NOMO-1 (cell line): ENCODE measurements at regions not wholly inside any gene's neighbourhood (a gene's known extent, or its start where the extent isn't known, plus 50 kb on each side); places are given as distances from the start of the nearest gene placed in this dataset.
"Not testable (repeated sequence)": the region's sequence is repeated elsewhere in the genome, so short reads cannot be mapped to it uniquely, and the experiment has no call there.

Experiments
- DNase-seq, 2 experiments: peaks; one replicate each; lab custom pipeline; 2025; ENCODE audit not compliant: unreplicated experiment in 2 of 2; lab: John Stamatoyannopoulos, UW

GRCh38 chr6:23608931-23609435, 517.0 kb upstream of the NRSN1 start:
- DNase-seq, result no peak

DNA sequence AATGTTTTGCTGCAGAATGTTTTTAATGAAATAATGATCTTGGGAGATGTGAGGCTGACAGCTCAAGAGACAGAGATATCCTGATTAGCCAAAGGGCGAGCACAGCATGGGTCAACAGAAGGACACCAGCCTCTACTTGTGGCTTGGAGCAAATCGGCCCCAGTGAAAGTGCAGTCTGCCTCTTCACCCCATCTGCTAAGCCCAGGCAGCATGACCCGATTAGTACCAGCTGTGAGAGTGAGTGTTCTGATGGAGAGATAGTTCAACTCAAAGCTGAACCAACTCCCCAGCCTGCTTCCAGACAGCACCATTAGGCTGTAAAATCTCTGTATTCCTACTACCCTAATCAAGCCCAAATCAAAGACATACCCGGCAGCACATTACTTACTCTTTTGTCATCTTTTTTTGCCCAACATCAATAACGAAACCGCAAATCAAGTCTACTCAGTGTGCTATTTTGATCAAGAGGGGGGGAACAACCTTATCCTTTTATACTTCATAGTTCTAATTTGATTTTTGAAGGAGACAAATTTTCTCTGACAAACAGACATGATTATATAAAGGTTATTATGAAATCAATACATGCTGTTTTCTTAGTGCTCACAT, 514.1 kb upstream of the NRSN1 start:
- DNase-seq, result no peak

DNA sequence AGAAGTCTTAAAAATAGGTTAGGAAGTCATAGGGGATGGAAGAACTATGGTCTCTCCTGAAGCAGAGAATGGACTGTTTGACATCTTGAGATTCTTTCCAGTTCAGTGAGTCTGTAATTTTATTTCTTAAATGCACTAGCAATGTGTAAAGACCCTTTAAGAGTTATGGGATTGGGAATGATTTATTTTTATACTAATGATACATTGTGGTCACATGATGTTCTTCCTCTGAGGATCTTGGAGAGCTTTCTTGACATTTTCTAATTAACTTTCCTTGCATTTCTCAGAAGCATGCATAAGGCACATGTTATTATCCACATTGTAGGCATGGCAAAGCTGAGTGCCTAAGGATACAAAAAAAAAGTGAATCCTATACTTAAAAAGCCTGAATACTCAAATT, 507.6 kb upstream of the NRSN1 start:
- no peak for DNase-seq

GRCh38 chr6:23620911-23621401, 505.1 kb upstream of the NRSN1 start:
- DNase-seq, result no peak

DNA sequence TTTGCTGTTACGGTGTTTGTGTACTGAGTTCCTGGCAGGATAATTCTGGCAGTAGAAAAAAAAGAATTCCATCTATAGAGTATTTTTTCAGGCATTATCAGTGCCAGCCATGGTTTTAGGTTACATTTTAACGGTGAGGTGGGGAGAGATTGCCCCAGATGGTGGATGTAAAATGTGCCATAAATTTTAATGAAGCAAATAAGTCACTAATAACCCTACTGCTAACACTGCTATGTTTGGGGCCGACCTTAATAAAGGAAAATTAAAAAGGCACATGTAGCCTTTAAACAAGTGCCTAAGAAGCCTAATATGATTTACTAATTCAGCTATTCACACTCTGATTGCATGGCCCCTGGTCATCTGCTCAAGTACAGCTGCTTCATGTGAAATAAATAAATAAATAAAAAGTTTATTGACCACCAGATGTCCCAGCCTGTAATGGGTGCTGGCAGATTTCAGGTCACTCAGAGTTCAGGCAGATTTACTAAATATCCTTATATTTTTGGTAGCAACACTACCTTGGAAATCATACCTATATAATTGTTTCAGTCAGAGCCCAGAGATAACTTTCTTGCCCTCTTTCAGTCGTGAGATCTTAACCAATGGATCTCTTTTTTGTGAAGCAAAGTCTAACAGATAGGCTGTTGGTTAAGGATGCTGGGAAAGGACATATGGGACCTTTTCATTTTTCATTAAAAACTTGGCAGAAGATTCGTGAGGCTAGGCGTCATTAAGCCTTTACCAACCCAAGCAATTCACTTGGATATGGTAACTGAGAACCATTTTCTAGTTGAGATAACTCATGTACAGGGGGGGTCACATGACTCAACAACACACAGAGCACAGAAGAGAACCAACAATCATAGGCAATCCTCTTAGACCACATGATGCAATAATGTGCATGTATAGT, 495.0 kb upstream of the NRSN1 start:
- no peak for DNase-seq

- DNase-seq, result no peak
These were observed 492.0 kb upstream of the NRSN1 start for GRCh38 chr6:23633996-23634395.

- DNase-seq, result no peak
These were observed 490.9 kb upstream of the NRSN1 start for GRCh38 chr6:23635150-23635549.

- DNase-seq, result no peak
These were observed 488.7 kb upstream of the NRSN1 start for GRCh38 chr6:23637296-23637695.

DNA sequence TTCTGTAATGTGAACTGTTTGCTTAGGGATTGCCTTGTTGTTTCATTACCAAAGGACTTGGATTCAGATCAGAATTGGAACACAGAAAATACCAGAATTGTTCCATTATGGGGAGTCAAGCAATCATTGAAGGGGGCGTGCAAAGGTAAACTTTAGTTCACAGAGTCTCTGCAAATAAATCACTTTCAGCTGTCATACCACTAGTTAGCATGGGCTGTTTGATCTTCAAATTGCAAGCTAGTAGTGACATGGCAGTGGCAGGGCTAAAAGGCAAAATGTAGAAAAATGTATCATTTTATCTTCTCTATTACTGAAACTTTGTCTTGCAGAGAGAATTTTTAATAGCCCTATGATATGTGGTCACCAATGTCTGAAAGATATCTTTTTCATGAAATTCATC, 483.2 kb upstream of the NRSN1 start:
- no peak for DNase-seq

DNA sequence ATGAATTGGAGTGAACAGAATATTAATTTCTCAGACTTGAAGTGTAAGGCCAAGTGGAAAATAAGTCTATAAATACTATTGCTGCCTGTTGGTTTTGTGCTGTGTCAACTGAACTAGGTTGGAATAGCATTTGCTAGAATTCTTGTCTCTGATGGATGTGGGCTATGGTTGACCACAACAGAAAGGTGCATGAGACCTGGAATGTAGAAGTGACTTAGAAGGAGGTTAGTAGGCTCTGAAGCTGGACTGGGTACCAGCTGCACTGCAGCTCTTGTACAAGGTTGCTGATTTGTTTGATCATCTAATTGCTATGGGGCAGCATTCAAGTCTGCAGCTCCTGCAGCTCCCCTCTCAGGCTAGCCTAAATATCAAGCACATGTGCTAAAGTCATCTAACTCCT, 479.0 kb upstream of the NRSN1 start:
- DNase-seq, result no peak

GRCh38 chr6:23650676-23651075, 475.3 kb upstream of the NRSN1 start:
- DNase-seq, result no peak

DNA sequence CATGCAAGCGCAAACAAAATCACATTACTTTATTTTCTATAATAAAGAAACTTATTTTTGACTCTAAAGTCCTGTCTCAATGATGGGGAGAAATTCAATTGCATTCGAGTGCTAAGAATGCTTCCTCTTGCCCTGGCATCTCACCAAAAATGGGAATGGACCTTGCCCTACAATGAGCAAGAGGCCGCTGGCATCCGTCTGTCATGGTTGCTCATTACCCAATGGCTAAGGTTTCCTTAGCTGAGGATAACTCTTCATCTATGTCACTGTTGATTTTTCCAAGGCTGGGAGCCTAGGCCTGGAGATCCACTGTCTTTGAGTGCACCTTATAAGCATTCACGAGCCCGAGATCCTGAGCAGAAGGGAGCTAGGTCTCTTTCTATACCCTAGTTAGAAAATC, 471.3 kb upstream of the NRSN1 start:
- DNase-seq, result no peak

- DNase-seq, result no peak
These were observed 470.5 kb upstream of the NRSN1 start for GRCh38 chr6:23655525-23655924.

DNA sequence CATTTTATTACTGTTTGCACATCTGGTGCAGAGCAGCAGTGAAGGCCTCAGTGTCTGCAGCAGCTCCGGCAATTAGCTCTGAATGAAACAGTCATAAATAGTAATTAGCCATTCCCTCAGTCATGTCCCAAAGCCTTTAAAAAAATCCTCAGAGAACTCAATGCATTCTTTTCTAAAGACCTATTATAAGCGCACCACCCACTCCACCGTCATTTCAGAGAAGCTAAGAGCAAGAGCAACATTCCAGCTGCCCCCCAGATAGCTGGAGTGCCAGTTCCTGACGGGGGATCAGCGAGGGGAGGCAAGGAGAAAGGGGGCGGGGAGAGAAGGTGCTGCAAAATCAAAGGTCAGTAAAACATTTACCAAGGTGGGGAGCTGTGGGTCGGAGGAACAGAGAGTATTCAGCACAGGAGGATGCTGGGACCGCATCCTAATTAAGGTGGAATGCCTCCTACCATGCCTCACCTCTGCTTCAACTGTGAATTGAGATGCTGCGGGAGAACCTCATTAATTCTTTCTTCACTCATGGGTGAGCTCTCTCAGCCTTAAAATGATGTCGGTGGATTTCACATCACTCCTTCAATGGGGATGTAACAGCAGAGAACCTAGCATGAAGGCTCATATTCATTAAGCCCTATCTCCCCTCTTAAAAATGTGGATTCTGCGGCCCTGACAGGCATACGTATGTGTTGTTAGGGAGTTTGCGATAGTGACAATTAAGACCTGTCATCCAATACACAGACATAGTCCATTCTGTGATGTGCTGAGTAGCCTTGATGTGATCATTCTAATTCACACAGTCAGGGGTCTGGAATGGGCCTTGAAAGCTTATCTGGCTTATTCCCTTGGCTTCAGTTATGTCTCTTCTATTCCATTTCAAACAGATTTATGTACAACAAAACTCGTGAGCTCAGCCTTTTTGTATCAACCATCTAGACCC, 469.5 kb upstream of the NRSN1 start:
- no peak for DNase-seq

DNA sequence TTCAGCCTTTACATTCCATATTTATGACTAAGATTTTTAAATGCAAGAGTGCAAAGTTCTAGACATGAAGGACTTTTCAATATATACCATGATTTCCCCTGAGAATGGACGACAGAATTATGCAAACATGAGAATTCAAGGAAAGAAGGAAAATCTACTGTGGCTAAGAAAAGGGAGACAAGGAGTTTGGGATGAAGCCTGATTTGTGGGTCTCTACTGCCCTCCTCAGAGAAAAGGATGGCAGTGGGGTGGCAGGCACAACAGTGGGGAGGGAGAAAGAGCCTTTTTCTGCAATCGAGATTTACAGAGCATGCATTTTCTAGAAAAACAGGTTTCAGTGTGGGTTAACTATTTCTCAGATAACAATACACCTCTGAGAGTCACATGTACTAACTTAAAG, 466.9 kb upstream of the NRSN1 start:
- DNase-seq, result no peak

- no peak for DNase-seq
These were observed 464.5 kb upstream of the NRSN1 start for GRCh38 chr6:23661549-23661948.

DNA sequence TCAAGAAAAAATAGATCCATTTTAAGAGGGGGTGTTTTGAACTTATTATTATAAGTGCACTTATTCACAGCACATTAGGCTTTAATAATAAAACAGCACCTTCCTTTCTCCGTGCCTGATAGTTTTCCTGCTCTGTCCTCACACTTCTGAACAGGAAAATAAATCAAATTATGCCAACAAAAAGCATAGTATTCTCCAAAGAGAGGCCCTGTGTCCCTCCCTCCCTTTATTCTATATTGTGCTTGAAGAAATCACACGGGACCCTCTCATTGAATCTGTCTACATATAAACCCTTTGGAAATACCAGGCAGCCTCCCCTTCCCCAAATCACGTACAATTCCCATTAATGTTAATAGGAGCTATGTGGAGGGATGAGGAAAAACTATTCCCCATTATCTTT, 462.9 kb upstream of the NRSN1 start:
- no peak for DNase-seq

- no peak for DNase-seq
These were observed 462.4 kb upstream of the NRSN1 start for GRCh38 chr6:23663652-23664051.

DNA sequence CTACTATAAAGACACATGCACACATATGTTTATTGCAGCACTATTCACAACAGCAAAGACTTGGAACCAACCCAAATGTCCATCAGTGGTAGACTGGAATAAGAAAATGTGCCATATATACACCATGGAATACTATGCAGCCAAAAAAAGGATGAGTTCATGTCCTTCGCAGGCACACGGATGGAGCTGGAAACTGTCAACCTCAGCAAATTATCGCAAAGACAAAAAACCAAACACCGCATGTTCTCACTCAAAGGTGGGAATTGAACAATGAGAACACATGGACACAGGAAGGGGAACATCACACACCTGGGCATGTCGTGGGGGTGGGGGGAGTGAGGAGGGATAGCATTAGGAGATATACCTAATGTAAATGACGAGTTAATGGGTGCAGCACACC, 460.1 kb upstream of the NRSN1 start:
- DNase-seq, result not testable (repeated sequence)

- no peak for DNase-seq
These were observed 453.3 kb upstream of the NRSN1 start for GRCh38 chr6:23672737-23673136.

DNA sequence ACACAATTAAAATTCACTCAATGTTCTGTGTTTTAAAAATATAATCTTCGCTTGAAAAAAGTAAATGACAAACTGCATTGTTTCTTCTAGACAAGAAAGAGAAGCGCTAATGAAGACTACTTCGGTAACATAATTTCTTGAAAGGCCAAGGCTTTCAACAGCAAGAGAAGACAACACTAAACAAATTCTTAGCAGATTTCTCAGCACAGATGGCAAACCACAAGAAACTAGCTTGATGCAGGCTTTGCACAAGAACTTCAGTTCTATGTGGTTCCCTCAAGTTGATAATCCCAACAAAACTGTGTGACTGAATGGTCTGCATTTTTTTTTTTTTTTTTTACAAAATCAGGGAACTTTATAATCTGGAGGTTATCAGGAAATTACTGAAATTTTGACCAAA, 447.4 kb upstream of the NRSN1 start:
- no peak for DNase-seq
